GM19099 (cell line): ENCODE measurements at regions not wholly inside any gene's neighbourhood (a gene's known extent, or its start where the extent isn't known, plus 50 kb on each side); places are given as distances from the start of the nearest gene placed in this dataset.

Source experiments
- POLR2A ChIP-seq: IDR thresholded peaks from 3 replicates; pipeline ENCODE4 v1.6.1; 2011; ENCODE audit warnings: low read depth; ENCODE audit not compliant: insufficient read length; ENCODE audit errors: extremely low read depth

GRCh38 chr9:109830545-109830944 lies 50.5 kb downstream of the PALM2AKAP2 start:
- TF ChIP-seq POLR2A, result no peak

GRCh38 chr9:109831998-109832658 lies 52.1 kb downstream of the PALM2AKAP2 start:
- TF ChIP-seq POLR2A, result no peak

GRCh38 chr9:109834855-109835254 lies 54.9 kb downstream of the PALM2AKAP2 start:
- TF ChIP-seq POLR2A, result no peak

- no peak for TF ChIP-seq POLR2A
These were observed 63.6 kb downstream of the PALM2AKAP2 start for GRCh38 chr9:109843641-109844040.

- TF ChIP-seq POLR2A, result no peak
These were observed 65.2 kb downstream of the PALM2AKAP2 start for GRCh38 chr9:109845226-109845625.

- no peak for TF ChIP-seq POLR2A
These were observed 66.8 kb downstream of the PALM2AKAP2 start for GRCh38 chr9:109846776-109847175.

- no peak for TF ChIP-seq POLR2A
These were observed 72.6 kb downstream of the PALM2AKAP2 start for GRCh38 chr9:109852556-109852955.

- TF ChIP-seq POLR2A, result no peak
These were observed 75.5 kb downstream of the PALM2AKAP2 start for GRCh38 chr9:109855540-109855939.

GRCh38 chr9:109856785-109857184 lies 76.8 kb downstream of the PALM2AKAP2 start:
- no peak for TF ChIP-seq POLR2A

GRCh38 chr9:109857336-109857735 lies 77.3 kb downstream of the PALM2AKAP2 start:
- TF ChIP-seq POLR2A, result no peak

GRCh38 chr9:109859447-109859846 lies 79.4 kb downstream of the PALM2AKAP2 start:
- no peak for TF ChIP-seq POLR2A

- no peak for TF ChIP-seq POLR2A
These were observed 80.5 kb downstream of the PALM2AKAP2 start for GRCh38 chr9:109860521-109860920.

GRCh38 chr9:109861499-109861898 lies 81.5 kb downstream of the PALM2AKAP2 start:
- no peak for TF ChIP-seq POLR2A

- no peak for TF ChIP-seq POLR2A
These were observed 81.9 kb downstream of the PALM2AKAP2 start for GRCh38 chr9:109861918-109862317.

- no peak for TF ChIP-seq POLR2A
These were observed 82.5 kb downstream of the PALM2AKAP2 start for GRCh38 chr9:109862452-109862851.

GRCh38 chr9:109863961-109864360 lies 84.0 kb downstream of the PALM2AKAP2 start:
- no peak for TF ChIP-seq POLR2A

- TF ChIP-seq POLR2A, result no peak
These were observed 85.5 kb downstream of the PALM2AKAP2 start for GRCh38 chr9:109865521-109865920.
